Keratinocyte (primary cell): ENCODE measurements at regions not wholly inside any gene's neighbourhood (a gene's known extent, or its start where the extent isn't known, plus 50 kb on each side); places are given as distances from the start of the nearest gene placed in this dataset.

Experiments used
- CTCF ChIP-seq, 3 experiments: IDR thresholded peaks in 1 of 3; conservative IDR thresholded peaks in 1 of 3; optimal IDR thresholded peaks in 1 of 3; 2 replicates in 2 of 3; 3 replicates in 1 of 3; pipeline versions ENCODE3 to v1.5.1; 2011; ENCODE audit warnings: low read length in 3 of 3, mild to moderate bottlenecking in 3 of 3, moderate library complexity in 2 of 3, control low read depth in 1 of 3, inconsistent platforms in 1 of 3; ENCODE audit not compliant: insufficient read depth in 2 of 3; ENCODE audit errors: extremely low read depth in 1 of 3
- EZH2 ChIP-seq: IDR thresholded peaks from one replicate; pipeline ENCODE4 v1.6.1; 2012; ENCODE audit warnings: inconsistent platforms, mild to moderate bottlenecking, low read length, moderate library complexity

DNA sequence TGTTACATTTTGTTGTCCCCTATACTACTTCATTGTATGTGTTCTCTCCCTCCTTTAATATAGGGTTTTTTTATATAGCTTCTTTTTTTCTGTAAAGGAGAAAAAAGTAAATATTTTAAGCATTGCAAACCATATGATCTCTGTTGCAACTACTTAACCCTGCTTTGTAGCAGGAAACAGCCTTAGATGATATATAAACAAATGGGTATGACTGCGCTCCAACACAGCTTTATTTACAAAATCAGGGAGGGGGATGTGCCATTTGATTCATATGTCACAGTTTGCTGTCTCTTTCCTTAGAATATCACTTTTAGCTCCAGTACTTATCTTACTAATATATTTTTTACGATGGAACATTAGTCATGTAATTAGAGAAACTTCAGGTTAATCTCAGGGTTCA is 155.2 kb upstream of the GNAI1 start:
- TF ChIP-seq CTCF (optimal IDR thresholded peaks at IDR 0.05 in 1 of 3, IDR thresholded peaks at IDR 0.05 in 1 of 3, conservative IDR thresholded peaks at IDR 0.05 in 1 of 3; ENCODE audit: extremely low read depth in 1 of 3, insufficient read depth in 2 of 3, low read length in 3 of 3) = no peak
- no peak for TF ChIP-seq EZH2
